Activated T-helper 2 cell treated with anti-CD3 and anti-CD28 coated beads, Interferon-gamma antibody, Interleukin-2, Interleukin-4, amounts not matched to agents 10 μg/mL and 5 μg/mL and 100 μg/mL, durations not matched to agents 14 hours and 24 hours and 36 hours (primary cell): ENCODE measurements at regions not wholly inside any gene's neighbourhood (a gene's known extent, or its start where the extent isn't known, plus 50 kb on each side); places are given as distances from the start of the nearest gene placed in this dataset.

Experiments
- DNase-seq: peaks from one replicate; pipeline ENCODE4 v3.0.0; 2021; ENCODE audit warnings: low spot score
- H3K27ac Mint-ChIP-seq: one replicate; pipeline ENCODE4 v1.8.0; 2021; ENCODE audit warnings: mixed read lengths
- H3K27me3 Mint-ChIP-seq: one replicate; pipeline ENCODE4 v1.8.0; 2021; ENCODE audit warnings: low read depth, mixed read lengths
- H3K36me3 Mint-ChIP-seq: one replicate; pipeline ENCODE4 v1.8.0; 2021; ENCODE audit warnings: low read depth, mixed read lengths
- H3K4me1 Mint-ChIP-seq: one replicate; pipeline ENCODE4 v1.8.0; 2021; ENCODE audit warnings: low read depth, mixed read lengths
- H3K4me3 Mint-ChIP-seq: one replicate; pipeline ENCODE4 v1.8.0; 2021; ENCODE audit warnings: low read depth, mild to moderate bottlenecking, moderate library complexity, mixed read lengths
- H3K9me3 Mint-ChIP-seq: one replicate; pipeline ENCODE4 v1.8.0; 2021; ENCODE audit warnings: mixed read lengths
- intact Hi-C: fragments of 100-400 bp; cut with micrococcal nuclease; formaldehyde crosslinking; loops from one replicate; pipeline ENCODE4 v1.15.1; 2023

GRCh38 chrX:139081965-139082364, 370.4 kb upstream of the FGF13 start:
- intact Hi-C loops: no loop called here
- H3K27ac Mint-ChIP-seq: no peak overlapping the region
- H3K36me3 Mint-ChIP-seq: no peaks in the 10 kb centered on the region
- no peak for DNase-seq
- no peak overlapping the region for H3K4me3 Mint-ChIP-seq
- H3K4me1 Mint-ChIP-seq: no peaks in the 10 kb centered on the region
- no peaks in the 10 kb centered on the region for H3K27me3 Mint-ChIP-seq
- no peaks in the 10 kb centered on the region for H3K9me3 Mint-ChIP-seq

DNA sequence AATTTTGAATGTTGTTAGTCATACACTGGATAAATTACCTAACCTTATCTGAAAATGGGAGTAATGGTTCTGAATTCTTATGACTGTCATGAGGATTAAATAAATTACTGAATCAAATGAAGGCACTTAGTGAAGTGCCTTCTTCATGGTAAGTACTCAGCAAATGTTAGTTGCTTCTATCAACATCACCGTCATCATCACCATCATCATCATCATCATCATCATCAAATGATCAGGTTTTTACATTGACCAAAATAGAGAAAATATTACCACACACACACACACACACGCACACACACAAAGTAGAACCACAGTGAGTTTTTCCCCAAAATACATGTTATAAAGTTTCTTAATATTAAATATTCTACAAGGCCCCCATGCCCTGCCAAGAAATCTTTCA, 368.3 kb upstream of the FGF13 start:
- H3K4me1 Mint-ChIP-seq: no peaks in the 10 kb centered on the region
- H3K27me3 Mint-ChIP-seq: no peaks in the 10 kb centered on the region
- H3K9me3 Mint-ChIP-seq: no peaks in the 10 kb centered on the region
- H3K4me3 Mint-ChIP-seq: no peak overlapping the region
- DNase-seq: no peak
- H3K27ac Mint-ChIP-seq: no peak overlapping the region
- intact Hi-C loops: no loop called here
- no peaks in the 10 kb centered on the region for H3K36me3 Mint-ChIP-seq

DNA sequence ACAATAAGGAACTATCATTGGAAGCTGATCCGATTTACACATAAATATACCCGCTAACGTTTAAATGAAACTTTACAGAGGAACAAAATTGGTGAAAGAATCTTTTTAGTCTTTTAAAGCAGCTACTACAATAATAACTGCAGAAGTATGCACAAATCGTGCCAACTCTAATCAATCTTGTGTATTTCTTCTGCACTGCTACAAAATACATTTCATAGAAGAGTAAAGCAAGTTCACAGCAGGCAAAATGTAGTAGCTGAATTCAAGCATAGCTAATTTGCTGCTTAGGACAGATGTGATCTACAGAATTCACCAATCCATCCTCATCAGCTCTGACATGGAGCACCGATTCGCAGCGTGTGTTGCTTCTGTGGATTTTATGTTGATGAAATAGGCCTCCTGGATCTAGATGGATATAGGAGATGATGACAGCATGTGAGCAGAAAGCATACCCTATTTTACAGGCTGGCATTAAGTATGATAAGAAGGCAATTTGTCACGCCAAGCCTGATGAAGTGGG, 367.3 kb upstream of the FGF13 start:
- Mint-ChIP-seq H3K27me3 (no peaks in the 10 kb centered on the region), H3K4me1 (no peaks in the 10 kb centered on the region), H3K27ac (no peak overlapping the region), H3K4me3 (no peak overlapping the region), H3K9me3 (no peaks in the 10 kb centered on the region), H3K36me3 (no peaks in the 10 kb centered on the region)
- intact Hi-C loops: no loop called here
- no peak for DNase-seq

- intact Hi-C loops: no loop called here
- Mint-ChIP-seq H3K4me1 (no peaks in the 10 kb centered on the region), H3K27ac (no peak overlapping the region), H3K27me3 (no peaks in the 10 kb centered on the region), H3K9me3 (no peaks in the 10 kb centered on the region), H3K36me3 (no peaks in the 10 kb centered on the region), H3K4me3 (no peak overlapping the region)
- DNase-seq: no peak
Observed at GRCh38 chrX:139078342-139078741, 366.8 kb upstream of the FGF13 start.

GRCh38 chrX:139077281-139078250, 366.0 kb upstream of the FGF13 start:
- no peaks in the 10 kb centered on the region for H3K4me1 Mint-ChIP-seq
- intact Hi-C loops: no loop called here
- H3K36me3 Mint-ChIP-seq: no peaks in the 10 kb centered on the region
- H3K9me3 Mint-ChIP-seq: no peaks in the 10 kb centered on the region
- no peak overlapping the region for H3K4me3 Mint-ChIP-seq
- no peak for DNase-seq
- H3K27me3 Mint-ChIP-seq: no peaks in the 10 kb centered on the region
- no peak overlapping the region for H3K27ac Mint-ChIP-seq

- no peak for DNase-seq
- Mint-ChIP-seq H3K4me3 (no peak overlapping the region), H3K36me3 (no peaks in the 10 kb centered on the region), H3K4me1 (no peaks in the 10 kb centered on the region), H3K27me3 (no peaks in the 10 kb centered on the region), H3K27ac (no peak overlapping the region), H3K9me3 (no peaks in the 10 kb centered on the region)
- intact Hi-C loops: no loop called here
Observed at GRCh38 chrX:139063364-139063763, 351.8 kb upstream of the FGF13 start.

GRCh38 chrX:139058831-139059495, 347.4 kb upstream of the FGF13 start:
- Mint-ChIP-seq H3K4me3 (no peak overlapping the region), H3K27ac (no peak overlapping the region), H3K27me3 (no peaks in the 10 kb centered on the region), H3K4me1 (no peaks in the 10 kb centered on the region), H3K9me3 (no peaks in the 10 kb centered on the region), H3K36me3 (no peaks in the 10 kb centered on the region)
- intact Hi-C loops: no loop called here
- DNase-seq: no peak

DNA sequence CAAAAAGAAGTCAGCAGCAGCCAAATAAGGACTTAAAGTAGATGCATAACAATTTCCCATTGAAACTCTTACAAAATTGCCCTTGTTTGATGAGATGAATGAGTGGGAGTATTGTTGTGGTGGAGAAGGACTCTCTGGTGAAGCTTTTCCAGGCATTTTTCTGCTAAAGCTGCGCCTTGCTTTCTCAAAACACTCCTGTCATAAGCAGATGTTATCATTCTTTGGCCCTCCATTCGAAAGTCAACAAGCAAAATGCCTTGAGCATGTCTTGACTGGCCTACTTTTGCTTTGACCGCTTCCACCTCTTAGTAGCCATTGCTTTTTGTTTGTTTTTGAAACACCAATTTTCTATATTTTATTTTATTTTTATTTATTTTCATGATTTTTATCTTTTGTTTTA, 340.9 kb upstream of the FGF13 start:
- Mint-ChIP-seq H3K27ac (no peak overlapping the region), H3K27me3 (no peaks in the 10 kb centered on the region), H3K9me3 (peaks cover 6% of the 10 kb centered on the region), H3K36me3 (no peaks in the 10 kb centered on the region), H3K4me1 (no peaks in the 10 kb centered on the region), H3K4me3 (no peak overlapping the region)
- intact Hi-C loops: no loop called here
- no peak for DNase-seq

GRCh38 chrX:139049465-139049864, 337.9 kb upstream of the FGF13 start:
- Mint-ChIP-seq H3K4me1 (no peaks in the 10 kb centered on the region), H3K27ac (no peak overlapping the region), H3K9me3 (peaks cover 6% of the 10 kb centered on the region), H3K4me3 (no peak overlapping the region), H3K27me3 (no peaks in the 10 kb centered on the region), H3K36me3 (no peaks in the 10 kb centered on the region)
- intact Hi-C loops: no loop called here
- no peak for DNase-seq

DNA sequence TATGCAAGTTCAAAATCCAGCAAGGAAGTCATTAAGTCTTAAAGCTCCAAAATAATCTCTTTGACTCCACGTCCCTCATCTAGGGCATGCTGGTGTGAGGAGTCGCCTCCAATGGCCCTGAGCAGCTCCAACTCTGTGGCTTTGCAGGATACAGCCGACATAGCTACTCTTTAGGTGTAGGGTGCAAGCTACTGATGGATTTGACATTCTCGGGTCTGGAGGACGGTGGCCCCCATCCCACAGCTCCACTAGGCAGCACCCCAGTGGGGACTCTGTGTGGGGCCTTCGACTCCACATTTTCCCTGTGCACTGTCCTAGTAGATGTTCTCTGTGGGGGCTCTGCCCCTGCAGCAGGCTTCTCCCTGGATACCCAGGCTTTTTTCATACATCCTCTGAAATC, 333.2 kb upstream of the FGF13 start:
- no peaks in the 10 kb centered on the region for H3K36me3 Mint-ChIP-seq
- no peak overlapping the region for H3K27ac Mint-ChIP-seq
- H3K9me3 Mint-ChIP-seq: no peaks in the 10 kb centered on the region
- DNase-seq: no peak
- H3K27me3 Mint-ChIP-seq: no peaks in the 10 kb centered on the region
- no peak overlapping the region for H3K4me3 Mint-ChIP-seq
- intact Hi-C loops: no loop called here
- no peaks in the 10 kb centered on the region for H3K4me1 Mint-ChIP-seq

DNA sequence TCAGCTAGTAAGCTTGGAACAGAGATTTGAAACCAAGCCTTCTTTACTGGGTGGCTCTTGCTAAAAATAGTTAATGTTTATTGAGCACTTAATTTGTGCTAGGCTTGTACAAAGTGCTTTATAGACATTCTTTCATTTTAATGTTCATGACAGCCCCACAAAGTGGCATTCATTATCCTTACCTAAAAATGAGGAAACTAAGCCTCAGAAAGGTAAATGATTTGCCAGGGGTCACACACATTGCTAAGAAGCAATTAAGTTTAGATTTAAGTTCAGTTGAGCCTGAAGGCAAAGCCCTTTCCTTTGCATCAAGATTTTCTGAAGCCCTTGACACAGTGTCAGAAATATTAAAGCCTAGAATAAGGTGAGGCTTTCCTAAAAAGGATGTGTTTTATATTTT, 327.5 kb upstream of the FGF13 start:
- no peak overlapping the region for H3K27ac Mint-ChIP-seq
- H3K4me1 Mint-ChIP-seq: no peaks in the 10 kb centered on the region
- H3K36me3 Mint-ChIP-seq: no peaks in the 10 kb centered on the region
- H3K4me3 Mint-ChIP-seq: no peak overlapping the region
- H3K27me3 Mint-ChIP-seq: no peaks in the 10 kb centered on the region
- no peak for DNase-seq
- intact Hi-C loops: no loop called here
- H3K9me3 Mint-ChIP-seq: no peaks in the 10 kb centered on the region

DNA sequence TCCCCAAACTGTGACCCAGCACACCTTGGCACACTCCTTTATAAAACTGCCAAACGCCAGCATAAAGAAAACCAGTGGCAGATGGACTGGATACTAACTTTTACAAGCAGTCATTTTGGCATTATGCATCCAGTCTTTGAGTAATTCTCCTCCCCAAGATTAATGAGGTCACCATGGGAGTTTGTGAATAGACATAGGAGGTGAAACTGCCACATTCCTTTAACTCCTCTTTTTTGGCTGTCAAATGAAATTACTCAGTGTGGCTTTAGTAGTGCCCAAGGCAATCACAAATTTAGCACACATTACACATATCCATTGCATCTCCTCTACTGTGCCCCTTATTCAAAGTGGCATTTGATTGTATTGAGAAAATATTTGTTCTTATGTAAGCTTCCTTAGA, 315.3 kb upstream of the FGF13 start:
- Mint-ChIP-seq H3K4me3 (no peak overlapping the region), H3K27ac (no peak overlapping the region), H3K27me3 (no peaks in the 10 kb centered on the region), H3K36me3 (no peaks in the 10 kb centered on the region), H3K4me1 (no peaks in the 10 kb centered on the region), H3K9me3 (no peaks in the 10 kb centered on the region)
- no peak for DNase-seq
- intact Hi-C loops: no loop called here

DNA sequence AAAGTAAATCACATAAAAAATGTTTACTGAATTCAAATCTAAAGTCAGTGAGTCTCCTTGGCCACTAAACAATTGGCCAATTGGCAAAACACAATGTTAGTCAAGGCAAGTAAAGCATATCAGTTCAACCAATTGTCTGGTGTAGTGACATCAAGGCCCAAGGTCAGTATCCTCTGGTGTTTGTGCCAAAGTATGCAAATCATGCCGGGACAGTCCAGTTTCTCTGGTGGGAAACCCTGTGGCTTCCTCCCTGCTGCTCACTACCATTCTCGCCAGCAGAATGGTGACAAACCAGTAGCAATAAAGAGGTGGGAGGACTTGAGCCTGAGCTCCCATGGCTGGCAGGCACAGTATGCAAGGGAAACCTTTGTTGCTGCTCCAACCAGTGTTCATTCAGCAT, 314.9 kb upstream of the FGF13 start:
- intact Hi-C loops: no loop called here
- H3K4me1 Mint-ChIP-seq: no peaks in the 10 kb centered on the region
- no peak for DNase-seq
- no peak overlapping the region for H3K27ac Mint-ChIP-seq
- no peak overlapping the region for H3K4me3 Mint-ChIP-seq
- H3K9me3 Mint-ChIP-seq: no peaks in the 10 kb centered on the region
- no peaks in the 10 kb centered on the region for H3K27me3 Mint-ChIP-seq
- H3K36me3 Mint-ChIP-seq: no peaks in the 10 kb centered on the region
